ENCODE measurements at regions not wholly inside any gene's neighbourhood (a gene's known extent, or its start where the extent isn't known, plus 50 kb on each side); places are given as distances from the start of the nearest gene placed in this dataset.
"Not testable (repeated sequence)": the region's sequence is repeated elsewhere in the genome, so short reads cannot be mapped to it uniquely, and the experiment has no call there.

DNA sequence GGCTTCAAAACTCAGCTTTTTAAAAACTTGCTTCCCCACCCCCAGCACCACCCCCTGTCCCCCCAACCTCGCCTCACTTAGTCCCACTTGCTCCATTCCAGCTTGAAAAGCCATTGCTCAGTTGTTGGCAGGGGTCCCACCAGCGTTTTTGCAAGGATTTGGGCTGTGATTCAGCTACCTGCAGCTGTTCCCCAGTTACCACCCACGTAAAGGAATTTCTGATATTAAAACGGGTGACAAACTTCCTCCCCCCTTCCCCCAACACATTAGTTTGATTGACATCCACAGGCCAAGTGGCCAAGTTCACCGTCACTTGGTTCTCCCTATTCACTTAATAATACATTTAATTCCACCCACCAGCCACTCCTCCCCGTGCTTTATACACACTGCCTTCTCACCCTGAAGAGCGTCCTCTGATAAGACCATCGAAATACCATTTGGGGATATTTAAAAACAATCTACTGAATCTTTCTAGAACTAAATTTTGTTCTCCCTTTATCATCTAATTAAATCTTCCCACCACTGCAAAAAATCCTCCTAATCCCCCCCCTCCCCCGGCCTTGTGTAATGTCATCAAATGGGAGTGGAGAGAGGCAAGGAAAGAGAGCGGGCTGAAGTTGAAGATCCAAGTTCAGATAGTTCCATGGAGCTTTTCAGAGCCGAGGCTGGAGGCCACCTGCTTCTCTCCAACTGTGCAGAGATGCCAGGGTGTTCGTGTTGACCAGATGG lies 55.1 kb downstream of the SOX9 start:
- no peak for DNase-seq (ENCODE audit: low read depth in 3 of 3, low spot score in 1 of 3)

DNA sequence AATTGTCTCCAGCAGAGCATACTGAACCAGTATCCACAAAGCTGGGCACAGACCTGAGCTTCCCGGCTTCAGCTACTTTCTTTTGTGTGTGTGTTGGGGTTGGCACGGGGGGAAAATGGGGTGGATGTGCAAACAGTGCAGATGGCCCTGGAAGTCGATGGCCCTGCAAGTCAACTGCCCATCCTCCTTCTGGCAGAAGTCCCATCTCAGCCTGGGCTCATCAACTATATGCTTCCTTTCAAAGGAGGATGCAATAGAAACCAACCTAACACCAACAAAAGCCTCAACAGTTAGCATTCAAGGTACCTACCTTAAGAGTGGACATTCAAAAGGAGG lies 55.7 kb downstream of the SOX9 start:
- no peak for DNase-seq (ENCODE audit: low read depth in 3 of 3, low spot score in 1 of 3)

DNA sequence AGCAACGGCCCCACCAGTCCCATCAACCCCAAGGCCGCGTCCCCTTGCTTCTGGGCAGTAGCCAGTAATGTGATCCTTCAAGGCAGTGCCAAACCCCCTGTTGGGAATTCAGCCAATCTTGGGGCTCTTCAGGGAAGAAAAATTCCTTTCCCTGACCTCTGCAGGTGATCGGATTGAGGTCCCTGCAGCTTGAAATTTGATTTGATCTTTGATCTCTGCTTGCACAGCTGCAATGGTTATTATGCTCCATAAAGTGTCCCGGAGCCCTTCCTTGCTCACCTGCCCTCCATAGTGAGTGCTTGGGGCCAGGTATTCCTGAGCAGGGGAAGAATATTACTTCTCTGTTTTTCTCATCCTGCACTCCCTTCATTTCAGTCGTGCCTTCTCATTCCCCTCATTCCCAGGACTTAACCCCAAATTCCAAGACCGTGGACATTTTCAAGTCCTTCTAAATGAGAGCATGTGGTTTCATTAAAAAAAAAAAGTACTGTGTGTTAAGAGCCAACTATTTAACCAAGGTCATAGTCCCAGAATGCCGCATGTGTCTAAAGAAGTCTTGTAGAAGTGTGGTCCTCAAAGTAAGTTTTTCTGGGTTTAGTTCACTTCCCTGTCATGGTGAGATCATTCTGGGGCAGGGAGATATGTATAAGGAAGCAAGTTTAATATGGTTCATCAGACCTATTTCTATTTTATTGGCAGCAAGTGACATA lies 56.3 kb downstream of the SOX9 start:
- DNase-seq (ENCODE audit: low read depth in 3 of 3, low spot score in 1 of 3), result no peak

DNA sequence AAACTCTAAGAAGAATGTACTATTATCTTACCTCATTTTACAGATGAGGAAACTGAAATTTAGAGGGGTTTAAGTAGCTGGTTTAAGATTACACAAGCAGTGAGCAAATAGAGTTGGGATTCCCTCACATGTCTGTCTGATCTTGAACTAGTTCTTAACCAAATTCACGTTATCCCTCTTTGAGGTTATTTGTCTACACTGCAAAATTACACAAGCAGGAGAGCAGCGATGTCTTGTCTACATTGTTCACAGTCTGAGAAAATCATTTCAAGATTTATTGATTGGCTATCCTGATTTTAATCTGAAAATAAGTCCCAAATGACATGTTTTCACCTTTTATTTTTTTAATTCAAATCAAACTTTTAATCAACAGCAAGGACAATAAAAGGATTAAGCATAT lies 56.9 kb downstream of the SOX9 start:
- DNase-seq (ENCODE audit: low read depth in 3 of 3, low spot score in 1 of 3), result no peak

DNA sequence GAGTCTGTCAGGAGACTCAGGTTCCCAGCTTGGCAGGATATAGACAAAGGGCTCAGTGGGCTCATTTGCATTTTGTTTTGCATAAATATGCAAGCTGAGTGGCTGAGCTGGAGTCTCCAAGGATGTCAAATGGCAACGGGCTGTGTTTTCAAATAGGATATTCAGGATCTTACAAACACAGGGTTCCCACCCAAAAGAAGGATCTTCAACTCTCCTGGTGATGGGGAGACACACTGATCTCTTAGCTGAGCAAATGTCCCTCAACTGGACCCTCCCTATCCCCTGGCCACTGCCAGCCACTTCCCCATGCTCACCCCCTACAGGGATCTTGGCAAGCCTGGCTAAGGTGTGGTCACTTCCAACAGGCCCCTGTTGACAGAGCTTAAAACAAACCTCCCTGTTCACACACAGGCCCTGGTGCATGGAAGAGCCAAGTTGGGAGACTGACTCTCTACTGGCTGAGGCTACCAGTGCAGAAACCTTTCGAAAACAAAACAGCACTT lies 61.6 kb downstream of the SOX9 start:
- DNase-seq (ENCODE audit: low read depth in 3 of 3, low spot score in 1 of 3), result no peak

DNA sequence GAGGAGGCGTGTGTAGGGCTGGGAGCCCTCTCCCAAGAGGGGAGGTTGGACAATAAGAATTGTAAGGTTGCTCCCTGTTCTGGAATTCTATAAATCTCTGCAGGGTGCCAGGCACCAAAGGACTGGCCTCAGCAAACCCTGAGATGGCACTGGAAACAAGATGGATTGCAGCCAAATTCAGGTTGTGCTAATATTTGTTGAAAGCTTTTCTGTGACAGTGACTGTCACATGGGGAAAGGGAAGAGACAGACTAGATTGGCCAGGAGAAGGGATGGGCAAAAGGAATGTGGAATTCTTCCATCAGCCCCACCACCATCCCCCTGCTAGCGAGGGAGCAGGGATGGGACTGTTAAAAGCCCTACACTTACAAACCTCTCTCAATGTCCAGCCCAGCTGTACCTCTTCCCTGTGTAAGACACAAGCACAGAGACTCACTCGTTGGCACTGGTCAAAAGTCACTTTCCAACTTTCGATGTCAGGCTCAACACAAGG lies 62.4 kb downstream of the SOX9 start:
- no peak for DNase-seq (ENCODE audit: low read depth in 3 of 3, low spot score in 1 of 3)

DNA sequence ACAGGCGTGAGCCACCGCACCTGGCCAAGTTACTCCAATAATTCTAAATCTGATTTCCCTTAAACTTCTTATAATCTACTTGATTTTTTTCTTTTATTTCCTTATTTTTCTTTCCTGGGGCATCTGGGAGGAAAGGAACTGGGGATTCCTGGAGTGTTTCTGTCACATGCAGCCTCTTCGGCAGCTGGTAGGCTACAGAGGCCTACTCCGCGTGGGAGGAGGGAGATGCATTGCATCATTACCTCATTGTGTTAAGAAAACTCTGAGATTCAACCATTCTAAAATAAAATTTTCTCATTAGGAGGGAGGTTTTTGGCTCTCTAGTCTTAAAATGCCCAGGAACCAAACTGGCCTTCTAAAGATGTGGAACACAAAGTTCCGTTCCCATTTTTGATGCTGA lies 64.0 kb downstream of the SOX9 start:
- DNase-seq (ENCODE audit: low read depth in 3 of 3, low spot score in 1 of 3), result no peak

DNA sequence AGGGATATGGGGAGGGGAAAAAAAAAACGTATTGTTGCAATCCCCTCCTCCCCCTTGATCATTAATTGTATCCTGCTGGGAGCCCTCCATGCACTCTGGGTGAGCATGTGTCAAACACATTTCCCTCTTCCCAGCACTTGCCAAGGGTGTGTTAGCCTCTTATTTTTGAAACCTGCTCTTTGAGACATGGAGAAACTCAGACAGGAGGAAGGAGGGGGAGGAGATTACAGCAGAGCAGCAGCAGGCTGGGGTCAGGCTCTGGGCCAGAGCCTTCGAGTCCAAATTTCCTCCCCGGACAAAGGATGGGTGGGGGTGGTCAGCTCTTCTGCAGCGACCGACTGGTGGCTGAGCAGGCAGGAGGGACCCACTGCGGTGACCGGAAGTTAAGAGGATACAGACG lies 64.7 kb downstream of the SOX9 start:
- no peak for DNase-seq (ENCODE audit: low read depth in 3 of 3, low spot score in 1 of 3)

DNA sequence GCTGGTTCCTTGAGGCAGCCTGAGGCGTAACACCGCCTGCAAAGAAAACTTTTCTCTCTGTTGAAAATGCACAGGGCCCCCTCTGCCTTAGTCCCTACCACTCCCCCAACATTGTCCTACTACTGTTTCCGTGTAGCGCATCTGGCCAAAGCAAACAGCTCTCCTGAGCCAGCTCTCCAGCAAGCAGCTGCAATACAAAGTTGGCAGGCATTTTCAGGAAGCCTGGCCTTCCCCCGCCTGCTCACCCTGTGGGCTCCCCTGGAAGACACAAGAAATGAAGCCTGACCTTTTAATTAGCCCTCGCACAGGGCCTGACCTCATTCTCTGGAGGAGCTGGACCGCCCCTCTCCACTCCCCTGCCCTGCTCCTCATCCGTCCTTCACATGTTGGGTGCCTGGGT lies 66.7 kb downstream of the SOX9 start:
- DNase-seq (ENCODE audit: low read depth in 3 of 3, low spot score in 1 of 3), result no peak

DNA sequence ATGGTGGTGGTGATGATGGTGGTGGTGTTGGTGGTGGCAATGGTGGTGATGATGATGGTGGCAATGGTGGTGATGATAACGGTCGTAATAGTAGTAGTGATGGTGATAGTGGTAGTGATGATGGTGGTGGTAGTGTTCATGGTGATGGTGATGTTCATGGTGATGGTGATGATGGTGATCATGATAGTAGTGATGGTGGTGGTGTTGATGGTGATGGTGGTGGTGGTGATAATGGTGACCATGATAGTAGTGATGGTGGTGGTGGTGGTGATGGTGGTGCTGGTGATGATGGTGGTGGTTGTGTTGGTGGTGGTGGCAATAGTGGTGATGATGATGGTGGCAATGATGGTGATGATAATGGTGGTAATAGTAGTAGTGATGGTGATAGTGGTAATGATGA lies 68.0 kb downstream of the SOX9 start:
- no peak for DNase-seq (ENCODE audit: low read depth in 3 of 3, low spot score in 1 of 3)

DNA sequence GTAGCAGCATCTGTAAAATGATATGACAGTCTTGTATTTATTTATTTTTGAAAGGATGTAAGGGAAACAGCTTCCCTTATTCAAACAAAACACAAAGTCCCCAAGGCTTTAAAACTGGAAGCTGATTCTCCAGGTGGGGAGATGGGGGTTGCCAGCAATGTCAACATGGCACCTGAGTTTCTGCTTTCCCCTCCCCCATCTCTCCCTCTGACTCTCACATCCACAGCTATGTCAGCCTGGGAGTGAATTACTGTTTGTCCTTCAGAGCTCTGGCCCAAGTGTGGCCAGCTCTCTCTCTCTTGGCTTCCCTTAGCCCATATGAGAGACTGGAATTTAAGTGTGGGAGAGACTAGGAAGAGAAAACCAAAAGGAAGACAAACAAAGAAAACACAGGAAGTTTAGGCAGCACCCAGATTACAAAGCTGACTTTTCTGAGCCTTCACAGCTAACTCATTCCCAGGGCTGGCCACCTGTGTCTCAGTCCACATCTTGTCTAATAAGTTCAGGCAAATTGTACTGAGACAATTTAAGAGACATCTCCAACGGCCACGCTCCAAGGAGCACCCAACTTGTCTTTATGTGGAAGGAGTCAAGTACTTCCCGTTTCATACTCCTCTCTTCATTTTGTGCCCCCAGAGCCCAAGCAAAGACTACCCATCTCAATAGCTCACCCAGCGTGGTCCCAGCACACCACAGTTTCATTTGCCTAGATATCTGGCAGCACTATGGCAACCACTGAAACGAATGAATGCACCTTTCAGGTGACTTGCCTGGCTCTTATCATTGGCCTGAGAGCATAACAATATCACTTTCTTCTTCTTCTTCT lies 69.2 kb downstream of the SOX9 start:
- no peak for DNase-seq (ENCODE audit: low read depth in 3 of 3, low spot score in 1 of 3)

DNA sequence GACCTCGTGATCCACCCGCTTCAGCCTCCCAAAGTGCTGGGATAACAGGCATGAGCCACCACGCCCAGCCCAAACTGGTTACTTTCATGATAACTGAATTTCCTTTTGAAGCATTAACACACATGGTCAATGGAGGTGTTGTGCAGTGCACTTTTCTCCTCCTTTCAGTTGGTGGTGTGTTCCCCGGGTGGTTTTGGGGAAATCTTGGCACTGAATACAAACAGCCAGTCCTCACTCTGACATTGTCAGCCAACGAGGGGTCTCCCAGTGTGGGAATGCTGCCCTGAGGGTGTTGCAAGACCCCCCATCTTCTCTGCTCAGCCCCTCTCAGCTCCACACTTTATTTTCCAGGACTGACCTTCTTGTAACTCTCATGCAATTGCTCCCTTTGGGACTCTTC lies 70.5 kb downstream of the SOX9 start:
- DNase-seq (ENCODE audit: low read depth in 3 of 3, low spot score in 1 of 3), result no peak

DNA sequence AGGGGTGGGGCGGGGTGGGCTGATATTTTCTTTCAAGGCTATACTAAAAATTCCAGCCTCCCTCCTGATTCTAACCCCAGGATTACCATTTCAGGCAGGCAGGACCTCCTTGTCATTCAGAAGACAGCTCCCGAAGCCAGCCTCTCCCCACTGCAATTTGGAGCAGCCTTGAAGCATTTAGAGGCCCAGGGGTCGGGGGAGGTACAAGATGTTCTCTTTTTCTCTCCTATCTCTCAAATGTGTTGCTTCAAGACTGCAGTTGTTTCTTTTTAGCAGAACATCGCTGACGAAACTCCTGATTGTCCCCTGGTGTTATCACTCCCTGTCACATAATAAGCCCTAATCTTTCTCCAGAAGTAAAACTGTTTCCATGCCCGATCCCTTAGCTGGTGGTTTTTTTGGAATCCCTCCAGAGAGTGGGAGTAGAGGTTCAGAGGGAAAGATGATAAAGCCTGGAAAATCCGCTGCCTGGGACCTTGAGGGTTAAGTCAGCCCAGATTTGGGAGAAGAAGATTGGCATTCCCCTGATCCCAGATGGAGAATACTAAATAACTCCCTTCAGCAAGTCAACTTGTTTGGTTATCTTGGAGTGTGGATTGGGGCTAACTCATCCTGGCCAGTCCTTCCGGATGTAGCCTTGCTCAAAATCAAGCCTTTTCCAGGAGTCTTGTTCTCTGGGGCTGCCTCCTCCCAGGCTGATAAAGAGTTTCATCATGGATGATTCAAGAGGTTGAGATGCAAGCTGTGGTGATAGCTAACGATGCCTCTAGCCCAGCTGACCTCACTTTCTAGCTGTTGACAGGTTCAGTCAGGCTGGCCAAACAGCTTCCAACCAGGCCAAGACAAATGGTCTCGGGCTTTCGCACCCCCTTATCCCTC lies 71.3 kb downstream of the SOX9 start:
- DNase-seq (ENCODE audit: low read depth in 3 of 3, low spot score in 1 of 3), result no peak

DNA sequence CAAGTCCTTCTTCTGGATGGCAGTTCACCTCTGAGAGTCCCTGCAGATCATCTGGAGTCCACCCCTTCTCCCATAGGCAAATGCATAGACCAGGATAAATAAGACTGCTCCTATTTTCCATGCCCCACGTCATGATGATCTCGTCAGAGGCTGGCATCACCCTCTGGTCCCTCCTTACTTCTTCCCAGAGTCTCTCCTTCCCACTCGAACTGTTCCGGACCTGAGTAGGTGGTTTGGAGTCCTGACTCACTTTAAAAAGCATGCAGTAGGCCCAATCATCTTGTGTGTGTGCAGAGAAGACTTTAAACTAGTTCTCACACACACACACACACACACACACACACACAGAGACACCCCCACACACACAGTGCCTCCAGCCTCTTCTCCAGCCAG lies 72.0 kb downstream of the SOX9 start:
- DNase-seq (ENCODE audit: low read depth in 3 of 3, low spot score in 1 of 3), result no peak

DNA sequence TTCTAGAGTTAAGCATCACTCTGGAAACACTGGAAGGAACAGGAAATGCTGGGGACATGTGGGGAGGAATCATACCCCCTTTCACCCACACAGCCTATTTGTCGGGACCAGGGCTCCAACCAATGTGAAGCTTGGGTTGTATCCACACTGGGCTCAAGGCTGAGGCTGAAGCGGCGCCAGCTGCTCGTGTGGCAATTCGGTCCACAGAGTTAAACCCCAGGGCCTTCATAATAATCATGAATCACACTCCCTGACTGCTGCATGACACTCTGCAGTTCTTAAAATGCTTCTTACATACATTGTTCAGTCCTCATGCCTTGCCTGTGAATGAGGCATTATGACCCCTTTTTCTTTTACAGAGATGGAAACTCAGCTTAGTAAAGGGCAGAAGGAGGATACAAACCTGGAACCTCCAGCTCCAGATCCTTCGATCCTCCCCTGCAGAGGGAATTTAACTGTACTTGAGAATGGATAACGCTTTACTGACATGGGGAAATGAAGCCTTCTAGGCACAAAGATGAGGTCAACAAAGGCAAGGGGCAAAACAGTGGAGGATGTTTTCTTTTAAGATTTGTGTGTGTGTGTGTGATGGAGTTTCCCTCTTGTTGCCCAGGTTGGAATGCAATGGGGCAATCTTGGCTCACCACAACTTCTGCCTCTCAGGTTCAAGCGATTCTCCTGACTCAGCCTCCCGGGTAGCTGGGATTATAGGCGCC lies 72.7 kb downstream of the SOX9 start:
- no peak for DNase-seq (ENCODE audit: low read depth in 3 of 3, low spot score in 1 of 3)

DNA sequence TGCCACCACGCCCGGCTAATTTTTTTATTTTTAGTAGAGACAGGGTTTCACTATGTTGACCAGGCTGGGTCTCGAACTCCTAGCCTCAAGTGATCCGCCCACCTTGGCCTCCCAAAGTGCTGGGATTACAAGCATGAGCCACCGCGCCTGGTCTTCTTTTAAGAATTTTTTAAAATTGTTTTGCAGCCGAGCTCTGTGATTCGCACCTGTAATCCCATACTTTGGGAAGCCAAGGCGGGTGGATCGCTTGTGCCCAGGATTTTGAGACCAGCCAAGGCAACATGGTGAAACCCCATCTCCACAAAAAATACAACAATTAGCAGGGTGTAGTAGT lies 73.3 kb downstream of the SOX9 start:
- DNase-seq (ENCODE audit: low read depth in 3 of 3, low spot score in 1 of 3), result not testable (repeated sequence)

DNA sequence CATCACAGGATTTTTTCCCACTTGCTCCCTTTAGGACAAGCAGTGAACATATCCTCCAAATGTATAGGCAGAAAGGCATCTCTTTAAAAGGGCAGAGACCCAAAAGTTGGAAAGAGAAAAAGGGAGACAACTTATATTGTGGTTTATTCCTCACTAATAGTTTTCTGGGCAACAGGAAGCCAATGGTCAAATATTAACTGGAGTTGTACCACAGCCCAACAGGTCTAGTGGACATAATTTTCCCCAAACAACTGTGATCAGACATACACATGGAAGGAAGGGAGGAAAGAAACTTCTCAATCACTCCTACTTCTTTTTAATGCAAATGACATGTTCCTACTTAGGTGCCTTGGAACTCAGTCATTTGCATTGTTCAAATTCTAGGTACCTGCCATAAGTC lies 78.4 kb downstream of the SOX9 start:
- no peak for DNase-seq (ENCODE audit: low read depth in 3 of 3, low spot score in 1 of 3)

DNA sequence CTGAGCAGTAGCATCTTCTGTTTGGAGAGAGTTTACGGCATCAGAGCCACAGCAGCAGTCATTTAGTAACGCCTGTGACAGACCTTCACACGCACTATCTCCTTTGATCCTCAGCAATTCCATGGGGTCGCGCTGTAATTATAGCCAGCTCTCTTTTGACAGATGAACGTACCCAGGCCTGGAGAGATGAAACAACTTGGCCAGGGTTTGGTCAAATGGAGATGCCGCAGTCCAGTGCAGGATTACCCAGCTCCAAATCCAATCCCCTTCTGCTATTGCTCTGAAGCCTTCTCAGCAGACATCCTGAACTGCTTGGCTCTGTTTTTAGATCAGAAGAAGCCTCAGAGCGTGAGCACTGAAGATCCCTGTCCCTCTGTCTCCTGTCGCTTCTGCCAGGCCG lies 83.9 kb downstream of the SOX9 start:
- DNase-seq (ENCODE audit: low read depth in 3 of 3, low spot score in 1 of 3), result no peak

DNA sequence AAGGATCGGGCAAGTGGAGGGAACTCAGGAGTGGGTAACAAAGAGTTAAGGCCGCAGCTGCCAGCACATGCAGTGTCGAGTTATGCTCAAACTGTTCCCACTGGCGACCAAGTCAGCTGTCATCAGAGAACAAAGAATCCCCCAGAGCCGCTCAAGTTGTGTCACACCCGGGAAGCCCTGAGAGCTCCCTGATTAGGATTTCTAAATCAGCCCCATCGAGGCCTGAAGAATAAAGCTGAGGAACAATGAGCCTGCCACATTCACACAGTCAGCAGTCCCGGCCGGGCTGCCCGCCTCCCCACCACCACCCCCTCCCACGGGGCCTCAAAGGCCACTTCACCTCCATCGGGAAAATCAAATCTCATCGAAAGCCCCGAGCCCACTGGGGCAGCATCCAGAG lies 84.5 kb downstream of the SOX9 start:
- no peak for DNase-seq (ENCODE audit: low read depth in 3 of 3, low spot score in 1 of 3)

DNA sequence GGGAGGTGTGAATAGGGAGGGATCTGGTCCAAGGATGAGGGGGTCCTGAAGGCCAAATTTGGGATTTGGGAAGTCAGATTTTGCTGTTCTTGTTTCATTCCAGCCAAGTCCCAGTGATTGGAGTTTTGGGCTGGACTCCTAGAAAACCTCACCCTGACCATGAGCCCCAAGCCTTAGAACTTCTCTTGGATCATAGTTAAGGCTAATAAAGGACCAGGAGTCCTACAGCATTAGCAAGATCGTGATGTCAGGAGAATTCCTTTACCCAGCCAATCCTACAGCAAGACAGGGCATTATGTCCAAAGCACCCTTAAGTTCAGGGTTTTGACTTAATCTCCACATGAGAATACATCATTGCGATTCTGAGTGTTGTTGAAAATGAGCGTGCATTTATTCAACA lies 85.0 kb downstream of the SOX9 start:
- DNase-seq (ENCODE audit: low read depth in 3 of 3, low spot score in 1 of 3), result no peak
